Breast epithelium (tissue), 4 donors: ENCODE measurements at regions not wholly inside any gene's neighbourhood (a gene's known extent, or its start where the extent isn't known, plus 50 kb on each side); places are given as distances from the start of the nearest gene placed in this dataset.

Source experiments
- DNase-seq, 2 donors: peaks; one replicate each; pipeline ENCODE4 v3.0.0-alpha.2; 2019; ENCODE audit warnings: low spot score in 2 of 2
- H3K27ac ChIP-seq, 2 donors: fragments of 200-600 bp; sonication (generic) in 1 of 2; one replicate each; pipeline ENCODE4 v1.5.1; 2016 to 2019; ENCODE audit warnings: mild to moderate bottlenecking in 1 of 2
- H3K27me3 ChIP-seq, 2 donors: fragments of 200-600 bp; sonication (generic) in 1 of 2; one replicate each; pipeline versions ENCODE4 v1.5.1 to v1.6.0; 2017 to 2019; ENCODE audit warnings: control low read depth in 1 of 2, mild to moderate bottlenecking in 1 of 2
- H3K36me3 ChIP-seq: fragments of 200-600 bp; one replicate; pipeline ENCODE4 v1.5.1; 2019
- H3K4me1 ChIP-seq, 2 donors: fragments of 200-600 bp; sonication (generic); one replicate each; pipeline ENCODE4 v1.5.1; 2016 to 2019; ENCODE audit warnings: control low read depth in 1 of 2
- H3K4me3 ChIP-seq, 3 donors: fragments of 200-600 bp; sonication (generic); 1 replicate in 2 of 3; 2 replicates in 1 of 3; pipeline ENCODE4 v1.5.1; 2016 to 2019; ENCODE audit warnings: mild to moderate bottlenecking in 3 of 3, moderate library complexity in 2 of 3
- H3K9me3 ChIP-seq, 2 donors: fragments of 200-600 bp; sonication (generic) in 1 of 2; one replicate each; pipeline ENCODE4 v1.5.1; 2016 to 2019; ENCODE audit warnings: control low read depth in 1 of 2
- POLR2A ChIP-seq: fragments of 450-650 bp; IDR thresholded peaks from one replicate; pipeline ENCODE4 v1.6.1; 2016; ENCODE audit warnings: antibody characterized with exemption, mild to moderate bottlenecking, moderate library complexity
- POLR2AphosphoS5 ChIP-seq, 3 donors: sonication (generic); formaldehyde crosslinking; IDR thresholded peaks; one replicate each; pipeline ENCODE4 v1.6.1; 2017; ENCODE audit warnings: antibody characterized with exemption in 3 of 3
- intact Hi-C: fragments of 100-400 bp; cut with DNase I; formaldehyde crosslinking; loops from one replicate; pipeline ENCODE4 v1.15.1; 2023; ENCODE audit warnings: low total_unique reads
- TF ChIP-seq, protein P1 (sequence below), 3 donors: fragments of 450-650 bp; IDR thresholded peaks; one replicate each; pipeline ENCODE4 v1.5.1; 2016 to 2017; ENCODE audit warnings: antibody characterized with exemption in 3 of 3, mild to moderate bottlenecking in 3 of 3, moderate library complexity in 3 of 3

GRCh38 chr2:122514451-122514996 is 759.1 kb downstream of the TSN start:
- Histone ChIP-seq H3K4me1 (no peaks in the 10 kb centered on the region), H3K27me3 (no peaks in the 10 kb centered on the region), H3K4me3 (no peak overlapping the region), H3K27ac (no peak overlapping the region), H3K9me3 (no peaks in the 10 kb centered on the region), H3K36me3 (no peaks in the 10 kb centered on the region)
- no peak for DNase-seq
- intact Hi-C loops, result no loop called here
- TF ChIP-seq POLR2AphosphoS5 (IDR thresholded peaks at IDR 0.05) (no peak), POLR2A (no peak)

GRCh38 chr2:122515731-122516290 is 760.4 kb downstream of the TSN start:
- H3K4me3 ChIP-seq, result no peak overlapping the region
- intact Hi-C loops, result no loop called here
- TF ChIP-seq POLR2A (no peak), POLR2AphosphoS5 (IDR thresholded peaks at IDR 0.05) (no peak)
- H3K27me3 ChIP-seq, result no peaks in the 10 kb centered on the region
- H3K4me1 ChIP-seq, result no peaks in the 10 kb centered on the region
- no peak overlapping the region for H3K27ac ChIP-seq
- H3K9me3 ChIP-seq, result no peaks in the 10 kb centered on the region
- no peak for DNase-seq
- no peaks in the 10 kb centered on the region for H3K36me3 ChIP-seq

GRCh38 chr2:122516775-122517174 is 761.3 kb downstream of the TSN start:
- TF ChIP-seq, protein P1, sequence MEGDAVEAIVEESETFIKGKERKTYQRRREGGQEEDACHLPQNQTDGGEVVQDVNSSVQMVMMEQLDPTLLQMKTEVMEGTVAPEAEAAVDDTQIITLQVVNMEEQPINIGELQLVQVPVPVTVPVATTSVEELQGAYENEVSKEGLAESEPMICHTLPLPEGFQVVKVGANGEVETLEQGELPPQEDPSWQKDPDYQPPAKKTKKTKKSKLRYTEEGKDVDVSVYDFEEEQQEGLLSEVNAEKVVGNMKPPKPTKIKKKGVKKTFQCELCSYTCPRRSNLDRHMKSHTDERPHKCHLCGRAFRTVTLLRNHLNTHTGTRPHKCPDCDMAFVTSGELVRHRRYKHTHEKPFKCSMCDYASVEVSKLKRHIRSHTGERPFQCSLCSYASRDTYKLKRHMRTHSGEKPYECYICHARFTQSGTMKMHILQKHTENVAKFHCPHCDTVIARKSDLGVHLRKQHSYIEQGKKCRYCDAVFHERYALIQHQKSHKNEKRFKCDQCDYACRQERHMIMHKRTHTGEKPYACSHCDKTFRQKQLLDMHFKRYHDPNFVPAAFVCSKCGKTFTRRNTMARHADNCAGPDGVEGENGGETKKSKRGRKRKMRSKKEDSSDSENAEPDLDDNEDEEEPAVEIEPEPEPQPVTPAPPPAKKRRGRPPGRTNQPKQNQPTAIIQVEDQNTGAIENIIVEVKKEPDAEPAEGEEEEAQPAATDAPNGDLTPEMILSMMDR (IDR thresholded peaks at IDR 0.05), result no peak
- no peak for TF ChIP-seq POLR2AphosphoS5 (IDR thresholded peaks at IDR 0.05)
- no peak for TF ChIP-seq POLR2A
- H3K36me3 ChIP-seq, result no peaks in the 10 kb centered on the region
- DNase-seq, result no peak
- no peaks in the 10 kb centered on the region for H3K9me3 ChIP-seq
- no peaks in the 10 kb centered on the region for H3K27me3 ChIP-seq
- intact Hi-C loops, result no loop called here
- no peak overlapping the region for H3K4me3 ChIP-seq
- no peaks in the 10 kb centered on the region for H3K4me1 ChIP-seq
- H3K27ac ChIP-seq, result no peak overlapping the region

DNA sequence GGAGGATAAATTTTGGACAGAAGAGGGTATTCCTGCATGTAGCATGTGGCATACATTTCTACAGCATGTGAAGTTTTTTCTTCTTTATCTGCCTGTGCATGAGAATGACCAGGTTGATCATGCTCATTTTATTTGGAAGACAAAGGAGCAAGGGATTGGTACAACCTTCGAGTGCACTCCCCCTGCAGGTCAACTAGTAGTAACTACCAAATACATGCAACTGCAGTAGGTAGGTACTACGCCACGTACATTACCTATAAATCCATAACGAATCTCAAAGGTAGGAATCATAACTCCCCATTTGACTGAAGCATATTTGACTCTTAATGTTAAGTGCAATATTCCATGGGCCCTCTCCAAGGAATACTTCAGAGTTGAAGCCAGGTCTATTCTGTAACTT is 763.9 kb downstream of the TSN start:
- intact Hi-C loops, result loop anchor here (2.0 kb wide), 1 partner anchor 49 kb away; no protein-coding TSS in a partner anchor
- no peaks in the 10 kb centered on the region for H3K9me3 ChIP-seq
- no peaks in the 10 kb centered on the region for H3K27me3 ChIP-seq
- no peaks in the 10 kb centered on the region for H3K4me1 ChIP-seq
- H3K36me3 ChIP-seq, result no peaks in the 10 kb centered on the region
- H3K27ac ChIP-seq, result no peak overlapping the region
- no peak overlapping the region for H3K4me3 ChIP-seq
- TF ChIP-seq, protein P1 (IDR thresholded peaks at IDR 0.05), result no peak
- TF ChIP-seq POLR2A, result no peak
- no peak for DNase-seq

DNA sequence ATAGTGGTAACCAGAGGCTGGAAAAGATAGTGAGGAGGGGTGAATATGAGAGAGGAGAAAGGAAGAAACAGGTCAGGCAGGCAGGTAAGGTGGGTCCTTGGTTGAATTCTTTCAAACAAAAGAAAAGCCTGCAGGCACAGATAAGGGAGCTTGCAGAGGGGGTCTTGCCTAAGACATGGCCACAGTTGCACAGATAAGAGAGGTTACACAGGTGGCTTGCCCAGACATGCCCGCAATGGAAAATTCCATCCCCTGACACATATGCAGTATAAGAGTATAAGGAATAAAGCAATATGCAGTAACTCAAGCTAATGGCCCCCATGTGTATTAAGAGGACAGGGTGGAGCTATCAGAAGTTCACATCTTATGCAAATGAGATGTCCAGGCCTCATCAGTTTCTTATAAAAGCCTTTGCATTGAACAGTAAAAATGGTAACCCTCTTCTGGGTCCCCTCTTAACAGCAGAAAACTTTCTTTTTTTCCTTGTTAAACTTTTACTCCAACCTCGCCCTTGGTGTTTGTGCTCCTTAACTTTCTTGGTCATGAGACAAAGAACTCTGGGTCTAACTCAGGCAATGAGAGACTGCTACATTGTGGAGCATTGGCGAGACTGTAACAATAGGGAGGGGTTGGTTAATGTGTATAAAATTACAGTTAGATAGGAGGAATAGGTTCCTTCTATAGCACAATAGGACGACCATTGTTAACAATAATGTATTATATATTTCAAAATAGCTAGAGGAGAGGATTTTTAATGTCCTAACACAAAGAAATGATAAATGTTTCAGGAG is 764.6 kb downstream of the TSN start:
- no peaks in the 10 kb centered on the region for H3K4me1 ChIP-seq
- no peaks in the 10 kb centered on the region for H3K36me3 ChIP-seq

More for the DNA sequence above, 764.6 kb downstream of the TSN start:
- TF ChIP-seq POLR2AphosphoS5 (IDR thresholded peaks at IDR 0.05), result no peak
- TF ChIP-seq, protein P1 (IDR thresholded peaks at IDR 0.05), result no peak
- TF ChIP-seq POLR2A, result no peak
- no peak for DNase-seq
- no peak overlapping the region for H3K27ac ChIP-seq
- no peaks in the 10 kb centered on the region for H3K27me3 ChIP-seq
- intact Hi-C loops, result loop anchor here (2.0 kb wide), 1 partner anchor 49 kb away; no protein-coding TSS in a partner anchor
- no peak overlapping the region for H3K4me3 ChIP-seq
- no peaks in the 10 kb centered on the region for H3K9me3 ChIP-seq
